Transverse colon (tissue), 4 donors: ENCODE measurements at regions not wholly inside any gene's neighbourhood (a gene's known extent, or its start where the extent isn't known, plus 50 kb on each side); places are given as distances from the start of the nearest gene placed in this dataset.

Source experiments
- POLR2AphosphoS5 ChIP-seq, 3 donors: sonication (generic); formaldehyde crosslinking; IDR thresholded peaks; one replicate each; pipeline ENCODE4 v1.6.1; 2016; ENCODE audit warnings: antibody characterized with exemption in 3 of 3
- TF ChIP-seq, protein P1 (sequence below), 5 experiments: fragments of 200-600 bp in 3 of 5; fragments of 450-650 bp in 2 of 5; sonication (generic) in 3 of 5; IDR thresholded peaks; 1 replicate in 2 of 5; 2 replicates in 3 of 5; pipeline ENCODE4 v1.5.1; 2016 to 2017; ENCODE audit warnings: antibody characterized with exemption in 5 of 5, inconsistent platforms in 3 of 5, mild to moderate bottlenecking in 2 of 5, moderate library complexity in 1 of 5

DNA sequence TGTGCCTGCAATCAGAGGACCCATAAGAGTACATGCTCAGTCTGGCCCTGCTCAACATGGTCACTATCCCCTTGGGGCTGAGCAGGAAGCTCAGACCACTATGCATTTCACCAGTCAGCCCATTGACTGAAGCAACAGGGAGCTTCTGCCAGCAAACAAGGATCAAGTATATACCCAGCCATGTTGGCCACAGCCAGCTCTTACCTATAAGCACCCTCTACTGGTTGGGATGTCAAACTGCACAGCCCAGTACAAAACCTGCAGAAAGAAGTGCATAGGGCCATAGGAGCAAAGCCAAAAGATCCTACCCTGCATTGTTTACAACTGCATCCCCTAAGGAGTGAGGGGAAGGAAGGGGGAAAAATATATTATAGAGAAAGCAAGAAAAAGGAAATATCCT lies 214.4 kb upstream of the CPEB2 start:
- TF ChIP-seq, protein P1, sequence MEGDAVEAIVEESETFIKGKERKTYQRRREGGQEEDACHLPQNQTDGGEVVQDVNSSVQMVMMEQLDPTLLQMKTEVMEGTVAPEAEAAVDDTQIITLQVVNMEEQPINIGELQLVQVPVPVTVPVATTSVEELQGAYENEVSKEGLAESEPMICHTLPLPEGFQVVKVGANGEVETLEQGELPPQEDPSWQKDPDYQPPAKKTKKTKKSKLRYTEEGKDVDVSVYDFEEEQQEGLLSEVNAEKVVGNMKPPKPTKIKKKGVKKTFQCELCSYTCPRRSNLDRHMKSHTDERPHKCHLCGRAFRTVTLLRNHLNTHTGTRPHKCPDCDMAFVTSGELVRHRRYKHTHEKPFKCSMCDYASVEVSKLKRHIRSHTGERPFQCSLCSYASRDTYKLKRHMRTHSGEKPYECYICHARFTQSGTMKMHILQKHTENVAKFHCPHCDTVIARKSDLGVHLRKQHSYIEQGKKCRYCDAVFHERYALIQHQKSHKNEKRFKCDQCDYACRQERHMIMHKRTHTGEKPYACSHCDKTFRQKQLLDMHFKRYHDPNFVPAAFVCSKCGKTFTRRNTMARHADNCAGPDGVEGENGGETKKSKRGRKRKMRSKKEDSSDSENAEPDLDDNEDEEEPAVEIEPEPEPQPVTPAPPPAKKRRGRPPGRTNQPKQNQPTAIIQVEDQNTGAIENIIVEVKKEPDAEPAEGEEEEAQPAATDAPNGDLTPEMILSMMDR (IDR thresholded peaks at IDR 0.05) = peak in 4 of 5 experiments; percentile 35 to 46 (median 40)
- no peak for TF ChIP-seq POLR2AphosphoS5 (IDR thresholded peaks at IDR 0.05)
